Thyroid gland (tissue), 4 donors: ENCODE measurements at regions not wholly inside any gene's neighbourhood (a gene's known extent, or its start where the extent isn't known, plus 50 kb on each side); places are given as distances from the start of the nearest gene placed in this dataset.

Source experiments
- DNase-seq, 2 donors: peaks; one replicate each; pipeline ENCODE4 v3.0.0-alpha.2; 2019
- H3K27ac ChIP-seq, 3 donors: fragments of 200-600 bp; sonication (generic); 1 replicate in 2 of 3; 2 replicates in 1 of 3; pipeline ENCODE4 v1.5.1; 2016 to 2019; ENCODE audit warnings: mild to moderate bottlenecking in 1 of 3, moderate library complexity in 1 of 3
- H3K27me3 ChIP-seq: fragments of 200-600 bp; sonication (generic); one replicate; pipeline ENCODE4 v1.5.1; 2019
- H3K36me3 ChIP-seq, 2 donors: fragments of 200-600 bp; sonication (generic); one replicate each; pipeline ENCODE4 v1.5.1; 2016 to 2019
- H3K4me1 ChIP-seq, 2 donors: fragments of 200-600 bp; sonication (generic); one replicate each; pipeline ENCODE4 v1.5.1; 2017 to 2019
- H3K4me3 ChIP-seq, 3 donors: fragments of 200-600 bp; sonication (generic); replicated peaks in 1 of 3; 1 replicate in 2 of 3; 2 replicates in 1 of 3; pipeline ENCODE4 v1.5.1; 2016; ENCODE audit warnings: mild to moderate bottlenecking in 1 of 3
- H3K9me3 ChIP-seq: fragments of 200-600 bp; sonication (generic); one replicate; pipeline ENCODE4 v1.5.1; 2017
- POLR2A ChIP-seq, 2 donors: fragments of 450-650 bp; IDR thresholded peaks; one replicate each; pipeline ENCODE4 v1.6.1; 2017; ENCODE audit warnings: antibody characterized with exemption in 2 of 2, mild to moderate bottlenecking in 2 of 2, moderate library complexity in 1 of 2
- WGBS, 2 donors: methylation state at CpG; one replicate each; pipeline ENCODE4 v1.1.5; 2017; 5-methylcytosine and 5-hydroxymethylcytosine counted together
- intact Hi-C: fragments of 100-400 bp; cut with DNase I; formaldehyde crosslinking; loops from one replicate; pipeline ENCODE4 v1.15.1; 2023
- TF ChIP-seq, protein P1 (sequence below), 6 experiments: fragments of 200-600 bp in 3 of 6; fragments of 450-650 bp in 3 of 6; sonication (generic) in 3 of 6; IDR thresholded peaks; one replicate each; pipeline ENCODE4 v1.5.1; 2016 to 2019; ENCODE audit warnings: antibody characterized with exemption in 6 of 6, mild to moderate bottlenecking in 2 of 6, inconsistent platforms in 1 of 6, moderate library complexity in 1 of 6

DNA sequence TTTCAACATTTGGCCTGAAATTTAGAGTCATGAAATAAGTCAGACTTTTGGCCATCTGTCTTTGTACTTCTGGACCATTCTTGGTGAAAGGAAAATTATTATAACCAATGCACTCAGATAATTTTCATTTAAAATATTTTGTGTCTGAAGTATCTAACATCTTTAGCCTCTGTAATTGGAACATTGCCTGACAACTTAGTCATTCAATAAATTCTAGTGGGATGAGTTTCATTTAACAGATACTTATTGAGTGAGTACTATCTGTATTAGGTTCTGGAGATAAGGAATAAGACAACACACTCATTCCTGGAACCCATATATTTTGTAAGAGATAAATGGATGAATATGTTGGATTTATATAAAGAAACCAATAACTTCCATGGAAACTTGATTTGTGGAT, 536.0 kb downstream of the BCKDHB start:
- Histone ChIP-seq H3K4me3 (no peak overlapping the region), H3K27me3 (no peaks in the 10 kb centered on the region), H3K4me1 (peaks cover 0 to 13% of the 10 kb centered on the region in 2 donors), H3K36me3 (no peaks in the 10 kb centered on the region), H3K9me3 (no peaks in the 10 kb centered on the region), H3K27ac (no peak overlapping the region)
- DNase-seq: no peak
- intact Hi-C loops: no loop called here
- TF ChIP-seq POLR2A (IDR thresholded peaks at IDR 0.05): no peak
- TF ChIP-seq, protein P1, sequence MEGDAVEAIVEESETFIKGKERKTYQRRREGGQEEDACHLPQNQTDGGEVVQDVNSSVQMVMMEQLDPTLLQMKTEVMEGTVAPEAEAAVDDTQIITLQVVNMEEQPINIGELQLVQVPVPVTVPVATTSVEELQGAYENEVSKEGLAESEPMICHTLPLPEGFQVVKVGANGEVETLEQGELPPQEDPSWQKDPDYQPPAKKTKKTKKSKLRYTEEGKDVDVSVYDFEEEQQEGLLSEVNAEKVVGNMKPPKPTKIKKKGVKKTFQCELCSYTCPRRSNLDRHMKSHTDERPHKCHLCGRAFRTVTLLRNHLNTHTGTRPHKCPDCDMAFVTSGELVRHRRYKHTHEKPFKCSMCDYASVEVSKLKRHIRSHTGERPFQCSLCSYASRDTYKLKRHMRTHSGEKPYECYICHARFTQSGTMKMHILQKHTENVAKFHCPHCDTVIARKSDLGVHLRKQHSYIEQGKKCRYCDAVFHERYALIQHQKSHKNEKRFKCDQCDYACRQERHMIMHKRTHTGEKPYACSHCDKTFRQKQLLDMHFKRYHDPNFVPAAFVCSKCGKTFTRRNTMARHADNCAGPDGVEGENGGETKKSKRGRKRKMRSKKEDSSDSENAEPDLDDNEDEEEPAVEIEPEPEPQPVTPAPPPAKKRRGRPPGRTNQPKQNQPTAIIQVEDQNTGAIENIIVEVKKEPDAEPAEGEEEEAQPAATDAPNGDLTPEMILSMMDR (IDR thresholded peaks at IDR 0.05): no peak

DNA sequence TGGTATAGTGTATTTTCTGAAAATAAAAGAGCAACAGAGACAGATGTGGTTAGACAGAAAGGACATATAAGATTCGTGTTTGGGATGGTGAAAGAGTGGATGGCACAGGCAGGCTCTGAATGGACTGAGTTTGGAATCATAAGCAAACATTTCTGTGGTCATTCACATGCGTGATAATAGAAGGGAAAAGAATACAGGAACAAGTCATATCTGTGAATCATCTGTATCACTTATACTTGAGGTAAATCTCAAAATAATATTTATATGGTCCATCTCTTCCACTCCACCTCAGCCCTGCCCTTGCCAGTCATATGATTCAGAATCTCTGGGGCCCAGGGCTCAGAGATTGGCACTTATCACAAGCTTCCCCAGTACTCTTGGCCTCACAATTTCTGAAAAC, 535.1 kb downstream of the BCKDHB start:
- Histone ChIP-seq H3K4me1 (peaks cover 0 to 13% of the 10 kb centered on the region in 2 donors), H3K4me3 (no peak overlapping the region), H3K36me3 (no peaks in the 10 kb centered on the region), H3K9me3 (no peaks in the 10 kb centered on the region), H3K27me3 (no peaks in the 10 kb centered on the region), H3K27ac (peak overlapping the region in 1 of 3 donors; percentile 3)
- intact Hi-C loops: no loop called here
- no peak for DNase-seq
- no peak for TF ChIP-seq POLR2A (IDR thresholded peaks at IDR 0.05)
- TF ChIP-seq, protein P1 (IDR thresholded peaks at IDR 0.05): no peak
- WGBS, 2 donors: 93% methylated on average over 2 of the region's 2 CpGs

DNA sequence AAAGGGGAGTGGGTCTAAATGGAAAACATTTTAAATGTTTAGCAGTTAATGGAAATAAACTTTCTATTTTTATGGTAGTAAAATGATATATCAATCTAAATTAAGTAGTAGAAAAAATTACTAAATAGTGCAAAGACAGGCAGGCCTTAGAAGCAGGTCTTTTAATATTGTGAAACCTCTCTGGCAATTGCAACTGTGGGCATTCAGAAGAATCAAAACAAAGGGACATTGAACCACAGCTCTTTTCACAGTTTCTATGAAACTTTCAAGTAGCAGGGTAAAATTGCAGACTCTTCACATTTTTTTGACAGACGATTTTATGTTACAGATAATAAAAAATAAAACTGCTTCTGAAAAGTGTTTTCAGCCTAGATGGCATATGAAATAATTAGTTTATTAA, 533.7 kb downstream of the BCKDHB start:
- H3K4me3 ChIP-seq: no peak overlapping the region
- no peaks in the 10 kb centered on the region for H3K9me3 ChIP-seq
- H3K27ac ChIP-seq: peak overlapping the region; percentile 12 to 70 (median 44)
- no peak for DNase-seq
- peaks cover 0 to 13% of the 10 kb centered on the region in 2 donors for H3K4me1 ChIP-seq
- no peaks in the 10 kb centered on the region for H3K36me3 ChIP-seq
- intact Hi-C loops: no loop called here
- H3K27me3 ChIP-seq: no peaks in the 10 kb centered on the region
- WGBS, 2 donors: 27 to 29% methylated on average over 1 of the region's 1 CpG
- TF ChIP-seq POLR2A (IDR thresholded peaks at IDR 0.05): no peak
- TF ChIP-seq, protein P1 (IDR thresholded peaks at IDR 0.05): no peak

DNA sequence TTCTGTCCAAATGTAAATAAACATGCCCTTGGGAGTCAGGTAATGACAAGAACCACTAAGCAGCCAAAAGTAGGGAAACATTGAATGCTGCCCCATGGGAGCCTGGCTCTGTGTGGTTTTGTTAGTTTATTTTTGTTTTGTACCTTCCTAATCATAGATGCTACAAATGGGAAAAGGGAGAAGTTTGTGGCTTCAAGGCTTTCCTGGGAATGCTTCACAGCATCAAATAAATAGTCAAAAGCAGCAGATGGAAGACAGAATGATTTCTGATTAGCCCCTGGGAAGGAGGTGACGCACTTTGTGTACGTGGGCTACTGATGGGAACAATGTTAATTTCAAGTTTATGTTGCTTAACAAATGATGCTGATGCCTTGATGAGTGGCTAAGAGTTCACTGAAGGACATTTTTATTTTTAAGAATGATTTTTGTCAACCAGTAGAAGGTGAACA, 532.7 kb downstream of the BCKDHB start:
- 97% methylated on average over 2 of the region's 2 CpGs for WGBS, 2 donors
- Histone ChIP-seq H3K27ac (peak overlapping the region; percentile 20 to 70 (median 34)), H3K4me3 (no peak overlapping the region), H3K4me1 (peaks cover 0 to 13% of the 10 kb centered on the region in 2 donors), H3K9me3 (no peaks in the 10 kb centered on the region), H3K36me3 (no peaks in the 10 kb centered on the region), H3K27me3 (no peaks in the 10 kb centered on the region)
- TF ChIP-seq POLR2A (IDR thresholded peaks at IDR 0.05): no peak
- TF ChIP-seq, protein P1 (IDR thresholded peaks at IDR 0.05): no peak
- no peak for DNase-seq
- intact Hi-C loops: no loop called here

DNA sequence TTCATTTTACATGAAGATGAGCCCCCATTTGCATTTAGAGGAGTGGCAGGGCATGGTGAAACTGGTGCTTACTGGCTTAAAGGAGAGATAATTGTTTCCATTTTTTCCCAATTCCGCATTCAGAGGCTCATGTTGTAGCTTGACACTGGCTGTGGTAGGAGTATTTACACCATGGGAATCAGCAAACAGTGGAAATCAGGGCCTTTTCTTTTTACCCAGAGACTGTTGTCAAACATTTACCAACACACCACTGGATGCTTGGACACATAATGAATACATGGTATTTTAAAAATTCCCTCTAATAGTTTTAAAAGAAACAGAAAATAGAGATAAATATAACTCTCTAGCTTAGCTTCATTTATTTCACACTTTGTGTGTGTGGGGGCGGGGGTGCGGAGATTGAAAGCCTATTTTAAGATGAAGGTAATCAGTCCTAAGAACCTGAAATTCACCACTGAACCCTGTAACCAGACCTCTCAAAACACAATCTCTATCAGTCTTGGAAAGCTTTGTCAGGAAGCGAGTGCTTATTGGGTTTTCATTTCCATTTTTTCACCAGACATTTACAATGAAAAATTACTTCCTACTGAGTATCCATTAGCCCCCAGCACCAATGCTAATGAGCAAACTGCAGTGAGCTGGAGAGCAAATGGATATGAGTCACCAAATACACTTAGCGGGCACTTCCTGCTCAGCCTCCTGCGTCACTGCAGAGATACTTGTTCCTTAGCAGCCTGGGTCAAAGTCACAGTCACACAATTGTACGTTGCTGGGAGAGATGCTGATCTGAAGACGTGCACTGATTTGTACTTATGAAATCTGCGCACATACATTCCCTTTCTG, 532.0 kb downstream of the BCKDHB start:
- Histone ChIP-seq H3K9me3 (no peaks in the 10 kb centered on the region), H3K4me3 (no peak overlapping the region), H3K27ac (peak overlapping the region in 2 of 3 donors; percentile 34 to 70), H3K4me1 (peaks cover 0 to 13% of the 10 kb centered on the region in 2 donors), H3K27me3 (no peaks in the 10 kb centered on the region), H3K36me3 (no peaks in the 10 kb centered on the region)
- peak in 1 of 2 donors; percentile 35 for TF ChIP-seq POLR2A (IDR thresholded peaks at IDR 0.05)
- TF ChIP-seq, protein P1 (IDR thresholded peaks at IDR 0.05): no peak
- WGBS, 2 donors: 56 to 58% methylated on average over 9 of the region's 9 CpGs
- DNase-seq: peak; percentile 56 to 61
- intact Hi-C loops: no loop called here
